PC-9 (cell line): ENCODE measurements at regions not wholly inside any gene's neighbourhood (a gene's known extent, or its start where the extent isn't known, plus 50 kb on each side); places are given as distances from the start of the nearest gene placed in this dataset.

Experiments used
- CTCF ChIP-seq: fragments of 200-600 bp; sonication (generic); conservative IDR thresholded peaks from 2 replicates; pipeline ENCODE4 v1.6.1; 2017; ENCODE audit warnings: mixed run types, antibody characterized with exemption, mild to moderate bottlenecking, moderate library complexity
- EZH2 ChIP-seq: fragments of 200-600 bp; sonication (generic); IDR thresholded peaks from 2 replicates; pipeline ENCODE4 v1.8.0; 2017; ENCODE audit warnings: antibody characterized with exemption, low read depth

- TF ChIP-seq CTCF (no peak), EZH2 (no peak)
Observed at GRCh38 chr9:119859128-119859527, 489.9 kb upstream of the BRINP1 start.
